Stimulated activated CD4-positive, alpha-beta T cell treated with anti-CD3 and anti-CD28 coated beads, TNF-alpha, amount 100 ng/mL, for 1 hour (primary cell): ENCODE measurements at regions not wholly inside any gene's neighbourhood (a gene's known extent, or its start where the extent isn't known, plus 50 kb on each side); places are given as distances from the start of the nearest gene placed in this dataset.

Experiments used
- DNase-seq, 3 donors: peaks; one replicate each; pipeline ENCODE4 v3.0.0-alpha.2; 2020; ENCODE audit warnings: low read depth in 3 of 3, low spot score in 1 of 3

- no peak for DNase-seq
Measured at GRCh38 chr21:38691631-38692030, 114.1 kb upstream of the ETS2 start.

DNA sequence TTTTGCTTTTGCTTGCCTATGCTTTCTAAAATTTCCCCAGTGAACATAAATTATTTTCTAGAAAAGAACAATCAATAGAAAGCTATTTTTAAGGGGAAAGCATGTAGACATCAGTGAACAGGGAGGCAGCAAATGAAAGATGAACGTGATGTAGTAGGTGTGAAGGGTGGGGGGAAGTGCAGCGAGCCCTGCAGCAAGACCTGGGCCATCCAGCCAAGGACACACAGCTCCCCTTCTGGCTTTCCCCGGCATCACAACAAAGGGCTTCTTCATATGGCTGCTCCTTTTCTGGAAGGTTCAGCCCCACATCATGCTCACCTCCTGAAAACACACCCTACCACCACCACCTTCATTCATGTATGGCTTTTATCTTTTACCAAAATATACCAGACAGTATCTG is 109.2 kb upstream of the ETS2 start:
- DNase-seq = no peak

DNA sequence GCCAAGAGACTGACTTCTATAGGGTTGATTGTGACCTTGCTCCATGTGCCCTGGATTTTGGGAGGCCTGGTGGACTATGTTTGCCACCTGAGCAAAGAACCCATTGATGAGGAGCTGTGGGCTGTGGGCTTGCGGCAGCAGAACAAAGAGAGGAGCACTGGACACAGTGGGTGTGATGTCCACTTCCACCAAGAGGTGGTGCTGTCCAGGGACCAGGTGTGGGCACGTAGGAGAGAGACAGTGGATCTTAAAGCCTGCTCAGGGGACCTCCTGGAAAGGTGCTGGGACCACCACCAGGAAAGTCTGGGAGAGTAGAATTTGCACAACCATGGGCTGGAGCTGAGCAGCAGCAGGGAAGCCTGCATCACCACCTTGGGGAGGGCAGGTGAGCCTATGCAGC is 106.7 kb upstream of the ETS2 start:
- no peak for DNase-seq

GRCh38 chr21:38702196-38702595 is 103.5 kb upstream of the ETS2 start:
- DNase-seq = no peak

GRCh38 chr21:38709876-38710275 is 95.9 kb upstream of the ETS2 start:
- DNase-seq = no peak

- no peak for DNase-seq
Measured at GRCh38 chr21:38712071-38712470, 93.7 kb upstream of the ETS2 start.

DNA sequence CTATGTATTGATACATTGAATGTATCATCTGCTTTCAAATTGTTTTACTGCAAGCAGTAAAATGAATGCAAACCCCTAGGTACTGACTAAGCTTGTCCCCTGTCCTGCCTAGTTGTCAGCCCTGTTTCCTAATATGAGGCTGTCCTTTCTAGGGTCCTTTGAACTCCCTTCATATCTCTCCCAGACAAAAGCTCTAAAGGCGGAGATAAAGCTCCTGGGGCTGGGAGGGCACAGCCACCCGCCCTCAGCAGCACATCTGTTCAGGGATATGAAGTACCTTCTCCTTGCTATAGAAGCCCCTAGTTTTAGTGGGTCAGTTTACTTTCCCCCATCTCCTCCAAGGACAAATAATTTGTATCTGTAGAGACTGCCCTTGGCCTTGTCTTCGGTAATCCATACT is 93.1 kb upstream of the ETS2 start:
- no peak for DNase-seq

GRCh38 chr21:38714039-38714817 is 91.5 kb upstream of the ETS2 start:
- DNase-seq = no peak

GRCh38 chr21:38714999-38715398 is 90.7 kb upstream of the ETS2 start:
- DNase-seq = no peak

- DNase-seq = no peak
Measured at GRCh38 chr21:38716088-38716487, 89.6 kb upstream of the ETS2 start.

GRCh38 chr21:38716942-38717341 is 88.8 kb upstream of the ETS2 start:
- no peak for DNase-seq

- DNase-seq = no peak
Measured at GRCh38 chr21:38718481-38718880, 87.2 kb upstream of the ETS2 start.

GRCh38 chr21:38720074-38720473 is 85.7 kb upstream of the ETS2 start:
- no peak for DNase-seq

GRCh38 chr21:38721055-38721454 is 84.7 kb upstream of the ETS2 start:
- DNase-seq = no peak

- DNase-seq = no peak
Measured at GRCh38 chr21:38721958-38722357, 83.8 kb upstream of the ETS2 start.

GRCh38 chr21:38725196-38726157 is 80.3 kb upstream of the ETS2 start:
- DNase-seq = no peak

DNA sequence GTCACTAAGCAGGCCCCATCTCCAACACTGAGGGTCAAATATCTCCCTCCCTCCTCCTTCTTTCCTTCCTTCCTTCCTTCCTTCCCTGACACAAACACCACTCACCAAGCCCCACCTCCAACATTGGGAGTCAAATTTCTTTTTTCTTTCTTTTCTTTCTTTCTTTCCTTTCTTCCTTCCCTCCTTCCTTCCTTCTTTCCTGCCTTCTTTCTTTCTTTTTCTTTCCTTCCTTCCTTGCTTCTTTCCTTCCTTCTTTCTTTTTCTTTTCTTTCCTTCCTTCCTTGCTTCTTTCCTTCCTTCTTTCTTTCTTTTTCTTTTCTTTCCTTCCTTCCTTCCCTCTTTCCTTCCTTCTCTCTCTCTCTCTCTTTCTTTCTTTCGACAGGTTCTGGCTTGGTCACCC is 79.2 kb upstream of the ETS2 start:
- DNase-seq = no peak

- DNase-seq = no peak
Measured at GRCh38 chr21:38729291-38729690, 76.4 kb upstream of the ETS2 start.

DNA sequence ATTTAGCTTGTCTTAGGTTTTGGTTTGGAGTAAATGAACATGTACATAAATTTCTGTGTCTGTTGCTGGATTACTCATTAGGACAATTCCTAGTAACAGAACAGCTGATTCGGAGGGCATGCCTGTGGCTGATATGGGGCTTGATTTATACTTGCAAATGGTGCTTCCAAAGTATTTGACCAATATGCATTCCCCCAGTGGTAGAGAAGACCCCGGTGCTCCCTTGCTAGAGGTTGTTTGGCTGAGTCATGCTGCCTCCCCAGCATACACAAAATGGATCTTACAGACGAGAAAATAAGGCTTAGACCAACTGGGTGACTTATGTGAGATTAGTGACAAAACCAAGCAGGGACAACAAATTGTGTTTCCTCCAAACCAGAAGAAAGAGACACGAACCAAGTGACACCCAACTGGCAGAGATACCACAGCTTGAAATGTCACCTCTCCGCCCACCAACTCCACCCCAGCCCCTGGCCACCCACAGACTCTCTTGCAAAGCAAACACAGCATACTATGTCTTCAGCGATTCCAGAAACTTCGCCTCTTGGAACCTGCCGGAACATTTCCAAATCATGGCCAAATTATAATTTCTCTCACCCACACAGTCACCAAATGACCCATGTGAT is 75.9 kb upstream of the ETS2 start:
- DNase-seq = no peak

GRCh38 chr21:38733972-38734546 is 71.7 kb upstream of the ETS2 start:
- DNase-seq = peak; percentile 23 to 77 (median 40)

GRCh38 chr21:38734646-38735365 is 70.9 kb upstream of the ETS2 start:
- no peak for DNase-seq
